GM18951 (cell line): ENCODE measurements at regions not wholly inside any gene's neighbourhood (a gene's known extent, or its start where the extent isn't known, plus 50 kb on each side); places are given as distances from the start of the nearest gene placed in this dataset.

ENCODE experiments used
- POLR2A ChIP-seq: IDR thresholded peaks from 4 replicates; pipeline ENCODE4 v1.6.1; 2011; ENCODE audit warnings: mild to moderate bottlenecking; ENCODE audit not compliant: insufficient read length, insufficient read depth; ENCODE audit errors: extremely low read depth
- in situ Hi-C: fragments of 300-500 bp; cut with MboI; formaldehyde crosslinking; loops from one replicate; pipeline ENCODE4 v1.12.0; 2022; ENCODE audit warnings: low sequenced_read_pairs, mixed read lengths, inconsistent platforms; ENCODE audit not compliant: unreplicated experiment

DNA sequence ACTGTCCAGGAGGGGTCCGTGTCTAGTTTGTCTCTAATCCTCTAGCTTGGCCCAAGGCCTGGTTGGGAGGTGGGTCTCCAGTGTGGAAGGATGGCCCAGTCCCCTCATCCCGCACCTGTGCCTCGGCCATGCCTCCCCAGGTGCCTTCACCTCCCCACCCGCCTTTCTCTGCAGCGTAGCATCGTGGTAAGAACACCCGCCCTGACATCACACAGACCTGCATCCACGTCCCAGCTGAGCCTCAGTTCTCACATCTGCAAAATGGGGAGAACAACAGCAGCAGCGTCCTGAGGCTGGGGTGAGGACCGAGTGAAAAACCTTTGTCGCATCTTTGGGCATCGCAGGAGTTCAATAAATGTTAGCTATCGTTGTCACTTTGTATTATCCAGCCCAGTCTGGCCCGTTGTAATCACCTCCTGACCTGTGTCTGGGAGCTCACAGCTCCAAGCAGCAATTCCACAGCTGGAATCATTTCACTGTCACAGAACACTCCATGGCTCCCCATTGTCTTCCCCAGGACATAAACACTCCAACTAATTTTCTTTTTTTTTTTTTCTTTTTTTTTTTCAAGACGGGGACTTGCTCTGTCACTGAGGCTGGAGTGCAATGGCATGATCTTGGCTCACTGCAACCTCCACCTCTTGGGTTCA lies 181.2 kb upstream of the IER5L start:
- in situ Hi-C loops: no loop called here
- no peak for TF ChIP-seq POLR2A

DNA sequence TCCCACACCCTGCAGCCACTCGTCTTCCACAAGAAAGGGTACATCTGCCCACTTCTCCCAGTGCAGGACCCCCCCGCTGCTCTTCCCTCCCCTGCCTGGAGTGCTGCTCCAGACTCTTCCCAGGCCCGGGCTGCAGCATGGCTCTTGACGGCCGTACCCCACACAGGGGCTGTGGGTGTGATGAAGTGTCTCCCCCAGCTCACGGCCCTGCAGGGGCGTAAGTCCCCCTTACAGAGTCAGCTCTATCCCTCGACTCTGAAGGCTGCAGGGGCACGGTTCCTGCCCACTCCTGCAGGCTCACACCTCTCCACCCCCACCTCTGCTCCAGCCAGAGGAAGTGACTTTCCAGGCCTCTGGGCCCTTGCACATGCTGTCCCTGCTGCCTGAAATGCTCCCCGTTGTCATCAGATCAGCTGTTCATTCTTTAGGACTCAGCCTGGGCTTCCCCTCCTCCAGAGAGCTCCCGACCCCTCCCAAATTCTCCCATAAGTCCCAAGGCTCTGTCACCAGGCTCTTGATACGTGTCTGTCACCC lies 180.6 kb upstream of the IER5L start:
- in situ Hi-C loops: no loop called here
- TF ChIP-seq POLR2A: no peak

DNA sequence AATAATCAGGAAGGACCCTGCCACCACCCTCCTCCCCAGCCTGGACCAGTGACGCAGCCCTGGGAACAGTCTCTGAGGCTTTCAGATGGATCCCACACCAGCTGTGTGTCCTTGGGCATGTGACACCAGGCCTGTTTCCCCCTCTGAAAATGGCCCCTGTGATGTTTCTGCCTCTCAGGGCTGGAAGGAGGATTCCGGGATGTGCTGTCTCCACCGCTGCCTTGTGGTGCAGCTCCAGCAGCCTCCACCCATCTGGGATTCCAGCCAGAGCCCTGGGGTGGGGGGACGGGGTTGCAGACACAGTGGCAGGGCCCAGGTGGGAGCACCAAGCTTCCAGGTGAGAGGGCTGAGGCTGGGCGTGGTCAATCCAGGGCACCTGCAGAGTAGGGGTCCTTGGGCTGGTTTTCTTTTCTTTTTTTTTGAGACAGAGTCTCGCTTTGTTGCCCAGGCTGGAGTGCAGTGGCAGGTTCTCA lies 179.7 kb upstream of the IER5L start:
- in situ Hi-C loops: no loop called here

GRCh38 chr9:129356871-129357772 lies 179.1 kb upstream of the IER5L start:
- no peak for TF ChIP-seq POLR2A
- in situ Hi-C loops: no loop called here

More for the DNA sequence above, 179.7 kb upstream of the IER5L start:
- TF ChIP-seq POLR2A: no peak

DNA sequence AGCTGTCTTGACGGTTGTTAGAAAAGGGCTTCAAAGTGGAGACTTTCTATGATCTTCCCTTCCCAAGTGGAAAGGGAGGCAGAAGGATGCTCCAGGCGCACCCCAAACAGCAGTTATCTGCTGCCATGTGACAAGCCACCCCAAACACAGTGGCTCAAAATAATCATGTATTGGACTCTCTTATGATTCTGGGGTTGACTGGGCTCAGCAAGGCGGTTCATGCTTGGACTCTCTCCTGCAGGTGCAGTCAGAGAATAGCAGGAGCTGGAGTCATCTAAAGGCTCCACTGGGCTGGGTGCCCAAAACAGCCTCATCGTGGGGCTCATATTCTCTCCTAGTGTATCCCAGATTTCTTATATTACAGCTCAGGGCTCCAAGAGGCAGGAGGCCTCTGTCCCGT lies 177.6 kb upstream of the IER5L start:
- TF ChIP-seq POLR2A: no peak
- in situ Hi-C loops: no loop called here

GRCh38 chr9:129354498-129354897 lies 176.4 kb upstream of the IER5L start:
- in situ Hi-C loops: no loop called here
- no peak for TF ChIP-seq POLR2A

DNA sequence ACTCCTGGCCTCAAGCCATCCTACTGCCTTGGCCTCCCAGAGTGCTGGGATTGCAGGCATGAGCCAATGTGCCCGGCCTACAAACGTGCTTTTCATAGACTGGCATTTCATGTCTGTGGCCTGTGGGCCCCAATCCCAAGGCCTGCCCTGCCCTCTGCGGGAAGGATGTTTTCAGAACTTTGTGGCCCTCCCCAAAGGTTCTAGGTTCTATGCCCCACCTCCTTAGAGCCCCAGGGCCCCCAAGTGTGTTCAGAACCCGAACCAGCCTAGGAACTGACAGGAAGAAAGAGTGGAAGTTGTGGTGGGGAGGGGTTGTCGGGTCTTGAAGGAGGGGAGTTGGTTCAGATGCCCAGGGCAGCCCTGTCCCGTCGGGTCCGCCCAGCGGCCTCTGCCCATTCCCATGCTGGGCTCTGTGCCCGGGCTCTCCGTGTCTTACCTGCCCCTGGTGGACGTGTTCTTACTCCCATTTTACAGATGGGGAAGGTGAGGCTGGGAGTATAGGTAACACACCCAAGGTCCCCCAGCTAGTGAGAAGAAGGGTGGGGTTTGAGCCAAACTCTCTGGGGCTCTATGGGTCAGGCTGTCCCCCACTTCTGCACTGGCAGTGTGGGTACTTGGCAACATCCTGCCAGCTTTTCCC lies 175.8 kb upstream of the IER5L start:
- no peak for TF ChIP-seq POLR2A
- in situ Hi-C loops: no loop called here

DNA sequence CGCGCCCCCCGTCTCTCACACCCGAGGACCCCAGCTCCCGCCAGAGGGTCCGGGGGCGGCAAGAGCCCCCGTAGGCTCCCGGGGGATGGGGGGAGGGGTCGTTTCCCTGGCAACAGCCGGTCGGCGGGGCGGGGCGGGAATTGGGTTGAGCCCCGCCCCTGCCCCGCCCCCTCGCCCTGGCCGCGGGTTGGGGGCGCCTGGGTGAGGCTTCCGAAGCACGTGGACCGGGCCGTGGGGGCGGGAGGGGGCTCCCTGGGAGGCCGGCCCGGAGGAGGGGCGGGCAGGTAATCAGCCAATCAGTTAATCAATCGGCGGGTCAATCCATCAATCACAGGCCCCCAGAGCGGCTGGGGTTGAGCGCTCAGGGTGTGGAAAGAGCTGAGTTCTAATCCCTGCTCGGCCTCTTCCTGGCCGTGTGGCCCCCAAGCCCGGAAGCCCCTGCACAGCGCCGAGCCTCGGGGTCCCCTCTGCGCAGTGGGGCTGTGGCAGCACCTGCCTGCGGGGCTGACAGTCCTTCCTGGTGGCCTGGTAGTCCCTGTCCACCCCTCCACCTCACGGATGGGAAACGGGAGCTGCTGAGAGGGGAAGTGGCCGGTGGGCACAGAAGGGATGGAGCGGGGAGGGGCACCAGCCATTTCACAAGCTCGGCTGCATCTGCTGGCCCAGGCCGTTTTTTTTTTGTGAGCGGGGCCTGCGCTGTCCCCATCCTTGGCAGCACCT lies 174.2 kb upstream of the IER5L start:
- in situ Hi-C loops: no loop called here
- TF ChIP-seq POLR2A: no peak

- TF ChIP-seq POLR2A: no peak
- in situ Hi-C loops: no loop called here
Observed at GRCh38 chr9:129351642-129352145, 173.6 kb upstream of the IER5L start.

DNA sequence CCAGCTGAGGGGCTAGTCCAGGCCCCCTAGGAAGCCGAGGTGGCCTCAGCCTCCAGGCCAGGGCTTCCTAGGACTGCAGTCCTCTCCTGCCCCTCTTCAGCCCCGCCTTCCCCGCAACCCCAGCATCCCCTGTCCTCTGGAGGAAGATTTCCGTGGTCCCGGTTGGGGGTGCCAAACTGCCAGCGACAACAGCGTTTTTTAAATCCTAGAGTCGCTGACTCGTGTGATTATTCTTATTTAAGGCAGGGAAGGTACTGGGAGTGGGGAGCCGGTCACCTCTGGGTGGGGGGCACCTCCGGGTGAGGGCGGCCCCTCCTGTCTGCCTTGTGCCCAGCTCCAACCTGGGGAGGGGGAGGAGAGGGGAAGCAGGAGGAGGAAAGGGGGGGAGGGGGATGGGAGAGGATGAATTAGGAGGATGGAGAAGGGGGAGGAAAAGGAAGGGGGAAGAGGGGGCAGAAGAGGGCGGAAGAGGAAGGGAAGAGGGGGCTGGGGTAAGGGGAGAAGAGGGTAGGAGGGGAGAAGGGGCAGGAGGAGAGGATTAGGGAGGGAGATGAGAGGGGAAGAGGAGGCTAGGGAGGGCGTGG lies 173.1 kb upstream of the IER5L start:
- in situ Hi-C loops: no loop called here
- no peak for TF ChIP-seq POLR2A

- TF ChIP-seq POLR2A: no peak
- in situ Hi-C loops: no loop called here
Observed at GRCh38 chr9:129350143-129350935, 172.3 kb upstream of the IER5L start.

GRCh38 chr9:129349665-129349947 lies 171.5 kb upstream of the IER5L start:
- no peak for TF ChIP-seq POLR2A

More at GRCh38 chr9:129349665-129349947, 171.5 kb upstream of the IER5L start:
- in situ Hi-C loops: no loop called here
